Loucy (cell line): ENCODE measurements at regions not wholly inside any gene's neighbourhood (a gene's known extent, or its start where the extent isn't known, plus 50 kb on each side); places are given as distances from the start of the nearest gene placed in this dataset.

ENCODE experiments used
- EZH2phosphoT487 ChIP-seq: fragments of 200-600 bp; IDR thresholded peaks from 2 replicates; pipeline ENCODE4 v1.6.1; 2018; ENCODE audit warnings: antibody characterized with exemption, mild to moderate bottlenecking, moderate library complexity, borderline replicate concordance
- TF ChIP-seq, protein P1 (sequence below): fragments of 200-600 bp; sonication (generic); conservative IDR thresholded peaks from 2 replicates; pipeline ENCODE4 v1.5.1; 2014; ENCODE audit warnings: mild to moderate bottlenecking, antibody characterized with exemption, low read length

DNA sequence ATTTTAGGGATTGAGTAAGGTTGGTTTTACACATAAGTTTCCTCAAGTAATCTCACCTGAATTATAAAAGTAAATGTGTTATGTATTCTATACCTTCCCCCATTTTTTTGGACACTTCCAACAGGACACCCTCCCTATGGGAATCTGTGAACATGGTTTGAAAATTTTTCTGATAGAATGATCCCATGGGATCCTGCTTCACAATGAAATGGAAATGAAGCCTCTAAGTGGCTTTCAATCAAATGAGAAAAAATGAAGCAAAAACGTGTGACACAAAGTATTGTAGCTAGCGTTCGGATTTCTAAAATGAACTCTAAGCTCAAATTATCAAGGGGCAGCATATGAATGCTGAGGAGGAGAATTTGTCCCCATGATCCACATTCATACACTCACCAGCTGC lies 1006.8 kb downstream of the ADGRL2 start:
- TF ChIP-seq, protein P1, sequence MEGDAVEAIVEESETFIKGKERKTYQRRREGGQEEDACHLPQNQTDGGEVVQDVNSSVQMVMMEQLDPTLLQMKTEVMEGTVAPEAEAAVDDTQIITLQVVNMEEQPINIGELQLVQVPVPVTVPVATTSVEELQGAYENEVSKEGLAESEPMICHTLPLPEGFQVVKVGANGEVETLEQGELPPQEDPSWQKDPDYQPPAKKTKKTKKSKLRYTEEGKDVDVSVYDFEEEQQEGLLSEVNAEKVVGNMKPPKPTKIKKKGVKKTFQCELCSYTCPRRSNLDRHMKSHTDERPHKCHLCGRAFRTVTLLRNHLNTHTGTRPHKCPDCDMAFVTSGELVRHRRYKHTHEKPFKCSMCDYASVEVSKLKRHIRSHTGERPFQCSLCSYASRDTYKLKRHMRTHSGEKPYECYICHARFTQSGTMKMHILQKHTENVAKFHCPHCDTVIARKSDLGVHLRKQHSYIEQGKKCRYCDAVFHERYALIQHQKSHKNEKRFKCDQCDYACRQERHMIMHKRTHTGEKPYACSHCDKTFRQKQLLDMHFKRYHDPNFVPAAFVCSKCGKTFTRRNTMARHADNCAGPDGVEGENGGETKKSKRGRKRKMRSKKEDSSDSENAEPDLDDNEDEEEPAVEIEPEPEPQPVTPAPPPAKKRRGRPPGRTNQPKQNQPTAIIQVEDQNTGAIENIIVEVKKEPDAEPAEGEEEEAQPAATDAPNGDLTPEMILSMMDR: no peak
- TF ChIP-seq EZH2phosphoT487: no peak
